ENCODE measurements at regions not wholly inside any gene's neighbourhood (a gene's known extent, or its start where the extent isn't known, plus 50 kb on each side); places are given as distances from the start of the nearest gene placed in this dataset.

DNA sequence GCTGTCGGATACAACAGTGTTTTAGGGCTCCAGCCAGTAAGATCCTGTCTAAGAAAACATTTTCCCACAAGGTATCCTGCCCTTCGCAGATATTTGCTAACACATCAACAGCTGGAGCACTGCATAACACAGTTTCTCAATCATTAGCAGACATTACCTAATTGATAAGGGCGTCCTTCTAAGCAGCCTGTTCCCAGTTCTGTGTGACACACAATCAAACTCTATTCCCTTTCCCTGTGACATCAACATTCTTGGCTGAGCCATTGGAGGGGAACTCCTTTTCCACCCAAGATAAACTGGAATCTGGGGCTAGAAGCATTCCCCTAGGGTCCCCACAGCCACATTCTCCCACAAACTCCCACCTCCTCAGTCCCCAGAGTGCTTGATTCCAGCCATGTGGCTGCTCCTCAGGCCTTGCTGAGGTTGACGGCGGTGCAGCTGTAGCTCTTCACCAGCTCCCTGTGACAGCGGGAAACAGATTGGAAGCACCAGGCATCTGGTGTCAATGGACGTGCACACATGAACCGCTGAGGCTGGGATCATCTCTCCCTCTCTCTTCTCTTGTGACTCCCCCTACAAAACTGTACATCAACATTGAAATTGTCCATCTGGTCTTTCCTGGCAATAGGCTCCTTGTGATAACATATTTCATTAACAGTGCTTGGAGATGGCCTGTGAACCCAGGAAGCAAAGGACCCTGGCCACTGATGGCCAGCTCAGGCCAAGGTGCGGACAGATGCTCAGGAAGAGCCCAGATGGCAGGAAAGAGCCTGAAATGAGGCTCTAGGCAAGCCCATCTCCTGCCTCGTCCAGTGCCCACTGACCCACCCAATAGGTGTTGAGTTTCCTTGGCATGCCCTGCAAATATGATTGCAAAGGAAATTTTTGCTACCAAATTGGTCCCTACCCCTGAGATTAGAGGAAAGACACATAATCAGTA lies 131.1 kb upstream of the TBX20 start:
- no peak for DNase-seq

DNA sequence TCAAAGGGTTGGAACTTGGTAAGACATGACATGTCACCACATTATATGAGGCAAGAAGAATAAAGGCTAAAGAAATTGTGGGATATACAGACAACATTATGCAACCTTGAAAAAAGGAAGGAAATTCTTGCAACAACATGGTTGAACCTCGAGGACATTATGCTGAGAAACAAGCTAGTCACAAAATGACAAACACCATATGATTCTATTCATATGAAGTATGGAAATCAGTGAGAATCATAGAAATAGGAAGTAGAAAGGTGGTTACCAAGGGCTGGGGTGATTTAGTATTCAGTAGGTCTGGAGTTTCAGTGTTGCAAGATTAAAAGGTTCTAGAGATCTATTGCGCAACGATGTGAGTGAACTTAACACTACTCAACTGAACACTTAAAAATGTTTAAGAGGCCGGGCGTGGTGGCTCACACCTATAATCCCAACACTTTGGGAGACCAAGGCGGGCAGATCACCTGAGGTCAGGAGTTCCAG lies 126.9 kb upstream of the TBX20 start:
- DNase-seq = peak; percentile 68

DNA sequence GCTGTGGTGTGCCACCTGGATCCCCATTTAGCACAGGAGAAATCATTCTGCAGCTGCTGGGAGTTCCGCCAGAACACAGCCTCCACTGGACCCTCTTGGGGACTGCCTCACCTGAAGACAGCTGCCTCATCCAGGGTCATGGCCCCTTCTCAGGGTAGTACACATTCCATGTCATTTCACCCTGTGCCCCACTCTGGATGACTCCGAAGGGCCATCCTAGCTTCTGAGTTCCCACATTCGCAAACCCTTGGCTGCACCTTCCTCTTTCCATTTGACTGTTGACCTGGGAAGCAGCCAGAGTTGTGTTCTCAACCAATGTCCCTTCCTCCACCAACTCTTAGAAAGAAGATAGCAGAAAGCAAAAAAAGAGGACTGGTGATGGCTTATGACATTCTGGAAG lies 125.6 kb upstream of the TBX20 start:
- no peak for DNase-seq

DNA sequence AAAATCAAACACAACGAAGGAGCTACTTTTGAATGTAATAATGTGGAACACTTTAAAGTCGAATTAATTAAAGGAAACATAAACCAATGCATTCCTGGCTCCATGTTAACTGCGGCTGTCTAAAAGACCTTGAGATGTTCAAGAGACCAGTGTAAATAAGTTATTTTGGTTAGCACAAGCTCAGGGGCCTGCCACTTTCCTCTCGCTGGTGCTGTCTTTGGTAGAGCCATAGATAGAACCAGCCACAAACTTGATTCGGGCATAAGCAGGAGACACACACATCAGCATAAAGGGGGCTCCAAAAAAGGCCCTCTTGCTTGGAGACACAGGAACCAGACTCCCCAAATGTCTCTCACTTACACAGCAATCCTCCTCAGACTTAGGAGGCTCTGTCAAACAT lies 121.6 kb upstream of the TBX20 start:
- DNase-seq = no peak

DNA sequence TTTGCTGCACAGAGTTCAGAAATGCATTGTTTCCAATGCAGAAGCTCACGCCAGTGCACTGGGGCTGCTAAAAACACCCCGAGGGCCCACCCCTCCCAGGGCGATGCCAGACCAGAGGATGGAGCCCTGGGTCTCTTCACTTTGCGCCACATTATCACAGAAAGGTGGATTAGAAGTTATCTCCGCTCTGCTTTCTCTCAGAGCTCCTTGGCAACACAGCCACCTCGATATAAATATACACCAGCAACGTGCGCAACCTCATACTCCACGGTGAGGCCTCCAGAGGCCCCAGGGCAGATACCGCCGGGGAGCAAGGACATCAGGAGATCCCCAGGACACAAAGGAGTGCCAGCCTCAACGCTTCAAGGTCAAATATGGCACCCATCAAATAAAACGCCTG lies 121.0 kb upstream of the TBX20 start:
- no peak for DNase-seq

DNA sequence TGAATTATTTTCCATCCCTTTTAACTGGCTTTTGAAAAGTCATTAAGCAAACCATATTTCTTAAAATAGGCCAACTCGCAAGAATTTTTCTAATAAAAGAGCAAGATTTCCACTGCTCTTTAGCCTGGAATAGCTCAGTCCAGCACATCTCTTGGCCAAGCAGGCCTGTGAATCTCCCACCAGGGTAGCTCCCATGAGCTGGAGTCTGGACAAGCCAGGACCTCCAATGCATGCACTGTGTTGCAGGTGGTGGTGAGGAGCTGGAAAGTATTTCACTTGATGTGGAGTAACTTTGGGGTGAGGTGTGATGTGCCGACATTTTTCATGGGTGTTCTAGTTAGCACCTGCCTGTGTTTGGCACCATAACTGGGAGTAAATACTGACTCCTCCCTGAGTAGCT lies 117.3 kb upstream of the TBX20 start:
- no peak for DNase-seq

DNA sequence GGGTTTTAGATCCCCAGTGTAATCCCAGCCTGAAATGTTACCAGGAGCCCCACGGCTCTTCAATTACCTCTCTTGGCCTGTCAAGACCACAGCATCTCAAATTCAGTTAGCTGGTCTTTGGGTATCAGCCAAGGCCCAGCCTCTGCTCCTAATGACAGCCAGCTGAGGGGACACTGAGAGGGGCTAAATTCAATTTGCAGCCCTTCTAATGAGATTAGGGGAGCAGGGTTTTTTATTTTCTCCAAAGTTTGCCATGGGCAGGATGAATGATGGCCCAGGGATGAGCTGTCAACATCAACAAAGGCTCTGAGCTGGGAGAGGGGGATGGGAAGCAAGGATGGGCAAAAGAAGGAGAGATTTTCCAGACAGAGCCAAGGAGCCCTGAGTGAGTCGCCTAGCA lies 116.8 kb upstream of the TBX20 start:
- DNase-seq = no peak

DNA sequence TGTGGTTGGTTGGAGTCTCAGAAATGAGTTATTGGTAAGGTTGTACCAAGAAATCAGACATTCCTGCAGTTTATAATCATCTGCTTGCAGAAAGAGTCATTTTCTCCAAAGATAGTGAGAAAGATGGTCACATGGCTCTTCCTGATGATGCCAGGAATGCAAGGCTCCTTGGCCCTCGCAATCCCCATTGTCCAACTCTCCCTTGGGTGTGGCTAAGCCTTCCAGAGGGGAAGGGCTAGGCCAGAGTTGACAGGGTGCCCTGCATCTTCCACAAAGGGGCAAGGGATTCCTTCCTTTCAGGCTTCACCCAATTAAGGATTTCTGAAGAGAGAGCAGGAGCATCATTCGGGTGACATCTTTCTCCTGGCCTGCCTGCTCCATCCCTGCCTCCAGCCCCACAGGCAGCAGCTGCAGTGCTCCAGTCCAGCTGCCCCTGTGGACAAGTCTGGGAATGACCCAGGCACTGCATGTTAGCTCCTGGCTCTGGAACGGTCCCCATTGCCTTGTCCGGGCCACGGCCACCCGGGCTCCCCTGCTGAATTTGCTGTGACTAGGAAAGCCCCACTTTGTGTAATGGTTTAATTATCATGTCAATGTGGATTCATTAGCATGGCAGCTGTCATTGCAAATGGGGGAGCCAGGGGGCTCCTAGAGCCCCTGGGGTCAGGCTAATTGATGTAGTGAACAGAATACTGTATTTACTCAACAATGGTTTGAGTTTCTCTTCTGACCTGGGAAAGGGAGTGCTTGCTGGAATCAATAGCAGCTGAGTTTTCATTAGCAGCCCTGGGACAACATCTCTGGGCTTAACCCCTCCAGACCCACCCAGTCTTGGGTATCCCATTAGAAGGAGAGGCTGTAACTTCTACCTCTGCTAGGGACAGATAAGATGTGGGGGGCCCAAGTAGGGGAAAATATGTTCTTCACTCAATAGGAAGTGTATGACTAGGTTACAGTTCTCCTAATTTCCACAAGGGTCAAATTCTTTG lies 112.6 kb upstream of the TBX20 start:
- no peak for DNase-seq

DNA sequence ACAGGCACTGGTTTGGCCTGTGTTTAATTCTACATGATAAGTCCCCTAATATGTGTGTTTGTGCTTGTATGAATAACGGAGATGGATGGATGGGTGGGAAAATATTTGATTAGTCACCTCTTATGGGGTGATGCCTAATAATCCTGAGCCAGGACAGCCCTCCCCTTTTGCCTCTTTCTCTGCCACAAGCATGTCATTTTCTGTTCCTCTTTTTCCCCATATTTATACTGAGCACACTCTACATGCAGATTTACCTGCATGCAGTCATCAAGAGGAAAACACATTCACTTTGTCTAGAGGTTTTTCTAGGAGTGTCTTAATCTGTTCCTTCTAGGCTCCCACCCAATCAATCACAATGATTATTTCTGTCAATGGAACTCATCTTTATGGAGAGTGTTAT lies 111.6 kb upstream of the TBX20 start:
- no peak for DNase-seq

DNA sequence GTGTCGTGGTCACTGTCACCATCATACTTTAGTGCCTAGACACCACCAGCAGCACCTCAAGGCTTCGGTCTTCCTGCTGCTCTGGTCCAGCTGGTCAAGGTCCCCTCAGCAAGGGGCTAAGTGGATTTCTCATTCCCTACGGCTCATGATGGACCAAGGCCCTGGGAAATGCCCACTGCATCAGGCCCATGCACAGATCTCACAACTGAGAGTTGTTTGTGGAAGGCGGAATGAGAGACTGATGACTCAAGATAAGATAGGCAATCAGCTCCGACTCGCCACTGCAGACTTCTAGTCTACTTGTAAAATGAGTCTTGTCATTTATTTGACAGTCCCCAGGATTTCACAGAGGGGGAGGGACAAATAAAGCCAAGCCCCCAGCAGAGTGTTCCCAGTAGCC lies 108.4 kb upstream of the TBX20 start:
- no peak for DNase-seq

DNA sequence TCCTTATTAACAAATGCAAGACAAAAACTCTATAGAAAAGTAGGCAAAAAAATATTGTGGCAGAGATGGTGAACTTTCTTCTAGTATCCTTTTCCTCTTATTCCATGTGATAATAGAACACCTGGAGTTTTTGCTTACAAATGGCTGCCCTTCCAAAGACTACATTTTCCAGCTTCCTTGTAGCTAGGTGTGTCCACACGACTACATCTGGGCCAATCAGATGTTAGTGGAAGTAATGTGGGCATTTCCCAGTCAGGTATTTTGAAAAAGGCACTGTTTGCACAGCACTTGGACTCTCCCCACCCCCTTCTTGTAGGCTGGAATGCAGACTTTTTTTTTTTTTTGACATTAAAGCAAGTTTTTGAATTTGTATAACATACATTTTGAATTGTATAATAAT lies 105.5 kb upstream of the TBX20 start:
- no peak for DNase-seq

DNA sequence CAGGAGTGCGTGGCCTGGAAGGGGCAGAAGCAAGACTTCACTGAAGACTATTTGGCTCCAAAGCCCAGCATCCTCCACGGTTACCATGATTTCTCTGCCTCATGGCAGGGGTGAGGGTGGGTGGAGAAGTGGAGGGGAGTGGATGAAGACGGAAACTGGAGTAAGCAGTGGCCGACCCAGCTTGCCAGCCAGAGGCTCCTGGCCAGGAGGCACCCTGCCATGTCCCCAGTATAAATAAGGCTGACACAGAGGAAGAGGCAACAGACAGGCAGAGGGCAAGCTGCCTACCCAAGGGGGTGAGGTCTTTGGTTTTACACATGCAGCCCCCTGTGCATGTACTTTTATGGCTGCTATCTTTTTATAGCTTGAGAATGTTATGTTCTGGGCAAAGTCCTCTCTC lies 102.6 kb upstream of the TBX20 start:
- no peak for DNase-seq

DNA sequence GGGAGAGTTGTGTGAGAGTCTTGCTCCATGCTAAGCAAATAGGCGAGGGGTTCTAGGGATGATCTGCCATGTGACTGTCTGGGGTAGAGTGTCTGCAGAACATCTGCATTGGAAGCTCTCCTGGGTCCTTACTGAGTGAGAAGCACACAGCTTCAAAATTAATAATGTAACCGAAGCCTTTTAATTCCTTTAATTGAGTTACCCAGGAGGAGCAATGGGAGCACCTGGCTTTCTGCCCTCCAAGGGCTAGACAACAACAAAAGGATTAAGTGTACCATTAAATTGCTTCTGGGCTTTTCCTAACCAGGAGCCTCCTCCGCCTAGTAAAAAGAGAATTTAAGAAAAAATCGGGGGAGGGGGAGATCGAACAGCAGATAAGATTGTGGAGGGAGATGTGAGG lies 102.0 kb upstream of the TBX20 start:
- no peak for DNase-seq

DNA sequence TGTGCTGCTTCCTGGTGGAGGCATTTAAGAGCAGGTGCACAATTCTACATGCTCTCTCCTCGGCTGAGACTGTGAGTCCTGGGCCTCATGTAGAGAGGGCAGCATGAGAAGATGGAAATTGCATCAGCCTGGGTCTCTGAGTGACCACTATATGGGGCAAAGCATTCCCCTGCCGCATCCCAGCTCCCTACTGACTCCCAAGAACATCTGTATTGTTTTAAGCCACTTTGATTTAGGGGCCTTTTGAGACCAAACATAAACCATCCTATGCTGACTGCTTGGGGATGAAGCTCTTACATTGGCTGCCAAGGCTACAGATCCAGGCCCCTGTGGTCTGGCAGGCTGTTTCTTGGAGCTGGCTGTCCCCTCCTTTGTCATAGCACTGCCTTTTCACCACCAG lies 101.3 kb upstream of the TBX20 start:
- no peak for DNase-seq

DNA sequence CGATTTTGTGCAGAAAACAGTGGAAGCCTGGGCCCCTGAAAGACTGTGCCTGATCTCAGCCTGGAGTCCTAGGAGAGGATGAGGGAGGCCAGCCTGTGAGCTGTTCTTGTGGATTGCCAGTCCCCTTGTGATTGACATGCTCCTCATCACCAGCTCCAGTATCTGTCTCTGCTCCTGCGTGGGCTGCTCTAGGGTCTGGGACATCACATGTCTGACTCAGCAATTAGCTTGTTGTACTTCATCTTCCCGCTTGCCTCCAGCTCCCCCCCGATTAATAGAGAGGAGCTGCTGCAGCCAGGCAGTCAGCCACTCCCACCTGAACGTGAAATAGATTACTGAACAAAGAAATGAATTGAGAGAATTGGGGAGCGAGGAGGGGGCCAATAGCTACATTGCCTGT lies 99.6 kb upstream of the TBX20 start:
- DNase-seq = no peak

DNA sequence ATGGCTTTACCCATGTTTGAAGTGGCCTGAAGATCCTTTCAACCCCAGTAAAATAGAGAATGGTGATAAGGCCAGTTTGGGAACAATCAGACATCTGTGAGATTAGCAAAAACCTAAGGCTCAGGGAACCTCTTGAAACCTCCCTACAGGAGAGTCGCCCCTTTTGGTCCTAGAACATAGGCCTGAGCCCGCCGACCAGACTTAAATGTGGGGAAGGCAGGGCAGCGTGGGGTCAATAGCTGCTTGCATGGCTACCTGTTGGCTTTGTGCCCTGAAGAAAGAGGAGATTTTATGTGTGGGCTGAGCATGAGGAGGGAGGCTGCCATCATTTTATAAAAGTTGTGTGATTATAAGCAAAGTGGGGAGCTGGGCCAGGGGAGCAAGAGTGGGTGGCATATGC lies 97.6 kb upstream of the TBX20 start:
- DNase-seq = no peak

DNA sequence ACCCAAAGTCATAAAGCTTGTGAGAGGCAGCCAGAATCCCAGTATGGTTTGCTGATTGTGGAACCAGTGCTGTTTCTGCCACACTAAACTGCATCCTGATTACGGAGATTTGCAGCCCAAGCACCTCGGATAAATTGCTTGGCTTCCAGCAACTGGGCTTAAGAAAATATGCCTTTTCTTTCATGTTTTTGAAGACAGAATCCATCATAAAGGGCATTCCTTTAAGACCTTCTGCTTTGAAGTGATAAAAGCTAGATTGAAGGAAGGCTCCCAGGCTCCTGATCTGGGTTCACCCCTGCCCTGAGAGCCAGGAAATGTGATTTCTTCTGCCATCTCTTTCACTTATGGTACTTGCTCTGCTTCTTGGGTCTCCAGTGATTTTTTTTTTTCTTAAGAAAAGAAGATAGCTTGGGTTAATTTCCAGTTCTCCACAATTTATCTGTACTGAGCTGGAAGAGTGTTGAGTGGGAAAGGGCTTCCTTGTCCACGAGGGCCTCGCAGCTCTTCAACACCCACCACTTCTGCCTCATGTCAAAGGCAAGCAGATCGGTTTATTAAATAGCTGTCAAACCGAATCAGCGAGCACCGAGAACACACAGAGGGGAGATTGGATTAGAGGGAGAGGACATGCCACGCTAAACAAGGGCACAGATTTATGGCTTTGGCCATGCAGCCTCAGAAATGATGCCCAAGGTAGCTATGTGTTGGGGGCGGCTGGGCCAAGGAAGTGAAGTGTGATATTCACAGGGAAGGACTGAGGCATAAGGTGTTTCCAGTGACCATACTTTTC lies 94.9 kb upstream of the TBX20 start:
- DNase-seq = no peak

DNA sequence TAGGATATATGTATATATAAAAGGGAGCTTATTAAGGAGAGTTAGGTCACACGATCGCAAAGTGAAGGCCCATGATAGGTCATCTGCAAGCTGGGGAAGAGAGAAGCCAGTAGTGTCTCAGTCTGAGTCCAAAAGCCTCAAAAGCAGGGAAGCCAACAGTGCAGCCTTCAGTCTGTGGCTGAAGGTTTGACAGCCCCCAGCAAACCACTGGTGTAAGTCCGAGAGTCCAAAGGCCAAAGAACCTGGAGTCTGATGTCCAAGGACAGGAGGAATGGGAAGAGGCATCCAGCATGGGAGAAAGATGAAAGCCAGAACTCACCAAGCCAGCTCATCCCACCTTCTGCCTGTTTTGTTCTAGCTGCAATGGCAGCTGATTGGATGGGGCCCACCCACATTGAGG lies 88.9 kb upstream of the TBX20 start:
- no peak for DNase-seq

DNA sequence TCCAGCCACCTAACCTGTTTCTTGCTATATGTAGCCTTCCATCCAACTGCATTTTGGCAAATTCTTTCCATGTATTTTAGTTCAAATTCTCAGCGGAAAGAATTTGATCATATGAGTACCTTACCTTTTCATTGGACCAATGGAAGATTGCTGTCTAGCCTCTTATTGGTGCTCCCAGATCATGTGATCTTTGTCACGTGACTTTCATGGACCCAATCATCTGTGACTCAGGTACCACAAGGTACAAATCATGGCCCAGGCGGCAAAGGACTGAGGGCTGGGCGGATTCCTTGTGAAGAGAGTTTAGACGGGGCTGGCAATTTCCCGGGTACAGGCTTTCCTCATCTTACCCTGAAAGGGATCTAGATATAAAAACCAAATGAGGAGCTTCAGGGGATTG lies 85.9 kb upstream of the TBX20 start:
- no peak for DNase-seq

DNA sequence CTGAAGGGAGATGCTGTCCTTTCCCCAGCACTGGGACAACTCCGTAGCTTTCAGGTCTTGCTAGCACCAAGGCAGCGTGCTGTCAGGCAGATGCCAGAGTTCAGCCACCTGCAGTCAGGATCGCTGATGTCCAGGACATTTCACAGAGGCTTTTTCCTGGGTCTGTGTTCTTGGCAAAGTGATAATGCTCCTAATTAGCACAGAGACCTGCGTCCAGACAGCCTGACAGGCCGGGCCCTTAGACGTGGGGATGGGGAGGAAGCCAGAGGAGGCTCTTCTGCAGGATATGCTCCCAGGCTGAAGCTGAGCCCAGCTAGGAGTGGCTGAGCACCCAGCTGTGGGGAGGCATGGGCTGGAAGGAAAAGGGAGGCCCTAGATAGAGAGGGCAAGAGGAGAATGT lies 82.5 kb upstream of the TBX20 start:
- no peak for DNase-seq

DNA sequence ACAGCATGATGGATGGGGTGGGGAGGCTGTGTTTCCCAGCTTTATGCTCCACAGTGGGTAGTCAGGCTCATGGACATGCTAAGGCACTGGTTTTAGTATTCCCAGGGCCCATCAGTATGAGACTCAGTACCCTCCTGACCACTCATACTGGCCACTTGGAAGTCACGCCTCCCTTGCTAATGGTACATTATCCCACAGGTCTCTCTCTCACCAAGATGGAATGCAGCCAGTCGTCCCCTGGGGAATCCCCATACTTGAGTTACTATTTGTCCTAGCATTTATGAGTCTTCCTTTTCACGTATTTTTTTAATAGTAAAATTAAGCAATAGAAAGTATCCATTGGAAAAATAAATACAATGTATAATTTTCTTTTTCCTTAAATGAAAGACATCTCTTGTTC lies 80.6 kb upstream of the TBX20 start:
- DNase-seq = no peak

DNA sequence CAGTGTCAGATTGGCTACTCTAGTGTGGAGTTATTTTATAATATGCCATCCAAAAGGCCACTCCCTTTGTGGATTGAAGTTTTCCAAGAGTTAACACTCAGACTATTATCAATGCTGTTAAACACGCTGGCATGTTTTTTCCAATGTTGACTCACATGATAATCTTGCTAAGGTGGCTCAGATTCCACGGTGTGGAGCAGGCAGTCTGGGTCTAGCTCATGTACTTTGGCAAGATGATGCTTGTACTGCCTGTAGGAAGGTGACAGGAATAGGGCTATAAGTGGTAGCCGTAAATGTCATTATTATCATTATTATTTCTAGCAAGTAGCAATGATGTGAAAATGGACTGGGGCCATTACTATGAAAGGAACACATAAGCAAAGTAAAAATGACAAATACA lies 79.4 kb upstream of the TBX20 start:
- no peak for DNase-seq
